Stimulated activated CD8-positive, alpha-beta memory T cell treated with anti-CD3 and anti-CD28 coated beads, Interleukin-15, amount 100 ng/mL, for 24 hours (primary cell): ENCODE measurements at regions not wholly inside any gene's neighbourhood (a gene's known extent, or its start where the extent isn't known, plus 50 kb on each side); places are given as distances from the start of the nearest gene placed in this dataset.
"Not testable (repeated sequence)": the region's sequence is repeated elsewhere in the genome, so short reads cannot be mapped to it uniquely, and the experiment has no call there.

Experiments used
- DNase-seq: peaks from one replicate; pipeline ENCODE4 v3.0.0-alpha.2; 2020; ENCODE audit warnings: low read depth

DNA sequence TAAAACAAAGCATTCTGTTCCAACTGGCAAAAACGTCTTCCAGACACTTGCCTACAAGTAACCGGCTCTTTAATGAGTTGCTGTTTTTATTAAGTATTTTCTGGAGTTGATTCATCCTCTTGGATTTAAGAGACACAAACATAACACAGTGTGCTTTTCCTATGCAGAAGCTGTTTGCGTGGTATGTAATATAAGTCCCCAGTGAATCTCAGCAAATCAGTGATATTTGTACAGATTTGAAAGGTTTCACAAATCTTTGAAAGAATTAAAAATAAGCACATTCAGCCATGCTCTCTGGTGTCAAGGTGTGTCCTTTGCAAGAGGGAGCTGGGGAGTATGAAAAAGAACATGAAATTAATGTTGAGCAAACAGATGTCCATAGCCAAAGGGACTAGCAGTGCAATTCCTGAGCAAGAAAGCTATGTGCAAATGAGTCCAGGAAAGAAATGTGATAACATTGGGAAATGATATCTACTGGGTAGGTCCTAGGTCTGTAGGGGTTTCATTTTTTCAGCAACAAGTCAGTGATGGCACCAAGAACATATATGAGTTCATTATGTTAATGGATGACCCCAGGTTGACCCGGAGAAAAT lies 170.1 kb upstream of the PHACTR1 start:
- no peak for DNase-seq

DNA sequence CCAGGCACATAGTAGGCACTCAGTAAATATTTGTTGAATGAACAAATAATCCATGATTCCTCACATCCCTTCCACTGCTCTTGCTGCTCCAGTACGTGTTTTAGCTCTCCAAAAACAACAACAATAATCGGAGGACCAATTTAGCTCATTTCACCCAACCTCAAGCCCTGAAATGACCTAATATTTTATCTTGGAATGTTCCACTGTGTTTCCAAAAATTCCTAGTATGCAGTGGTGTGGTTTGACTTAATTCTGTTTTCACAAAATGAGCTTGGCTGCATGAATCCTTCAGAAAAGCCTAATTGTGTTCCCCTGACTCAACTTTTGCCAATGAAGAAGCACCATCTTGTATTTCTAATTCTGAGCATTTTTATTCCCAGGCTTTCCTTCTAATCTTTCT lies 168.0 kb upstream of the PHACTR1 start:
- DNase-seq, result no peak

DNA sequence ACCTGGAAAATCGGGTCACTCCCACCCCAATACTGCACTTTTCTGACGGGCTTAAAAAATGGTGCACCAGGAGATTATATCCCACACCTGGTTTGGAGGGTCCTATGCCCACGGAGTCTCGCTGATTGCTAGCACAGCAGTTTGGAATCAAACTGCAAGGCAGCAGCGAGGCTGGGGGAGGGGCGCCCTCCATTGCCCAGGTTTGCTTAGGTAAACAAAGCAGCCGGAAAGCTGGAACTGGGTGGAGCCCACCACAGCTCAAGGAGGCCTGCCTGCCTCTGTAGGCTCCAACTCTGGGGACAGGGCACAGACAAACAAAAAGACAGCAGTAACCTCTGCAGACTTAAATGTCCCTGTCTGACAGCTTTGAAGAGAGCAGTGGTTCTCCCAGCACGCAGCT lies 167.1 kb upstream of the PHACTR1 start:
- DNase-seq, result not testable (repeated sequence)

DNA sequence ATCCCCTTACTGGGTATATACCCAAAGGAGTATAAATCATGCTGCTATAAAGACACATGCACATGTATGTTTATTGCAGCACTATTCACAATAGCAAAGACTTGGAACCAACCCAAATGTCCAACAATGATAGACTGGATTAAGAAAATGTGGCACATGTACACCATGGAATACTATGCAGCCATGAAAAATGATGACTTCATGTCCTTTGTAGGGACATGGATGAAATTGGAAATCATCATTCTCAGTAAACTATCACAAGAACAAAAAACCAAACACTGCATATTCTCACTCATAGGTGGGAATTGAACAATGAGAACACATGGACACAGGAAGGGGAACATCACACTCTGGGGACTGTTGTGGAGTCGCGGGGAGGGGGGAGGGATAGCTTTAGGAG lies 161.7 kb upstream of the PHACTR1 start:
- not testable (repeated sequence) for DNase-seq

DNA sequence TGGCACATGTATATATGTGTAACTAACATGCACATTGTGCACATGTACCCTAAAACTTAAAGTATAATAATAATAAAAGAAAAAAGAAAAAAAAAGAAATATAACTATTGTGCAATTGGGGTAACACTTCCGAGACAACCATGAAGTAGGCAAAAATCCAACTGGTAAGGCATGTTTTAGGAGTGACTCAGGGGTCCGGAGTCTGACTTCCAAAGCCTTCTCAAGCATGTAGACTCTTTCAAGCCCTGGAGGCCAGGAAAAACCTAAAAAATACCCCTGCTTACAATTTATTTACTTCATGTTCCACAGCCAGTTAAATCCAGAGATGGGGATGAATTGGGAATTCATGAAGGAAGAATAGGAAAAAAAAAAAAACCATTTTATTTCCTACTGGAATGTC lies 161.3 kb upstream of the PHACTR1 start:
- DNase-seq, result no peak

DNA sequence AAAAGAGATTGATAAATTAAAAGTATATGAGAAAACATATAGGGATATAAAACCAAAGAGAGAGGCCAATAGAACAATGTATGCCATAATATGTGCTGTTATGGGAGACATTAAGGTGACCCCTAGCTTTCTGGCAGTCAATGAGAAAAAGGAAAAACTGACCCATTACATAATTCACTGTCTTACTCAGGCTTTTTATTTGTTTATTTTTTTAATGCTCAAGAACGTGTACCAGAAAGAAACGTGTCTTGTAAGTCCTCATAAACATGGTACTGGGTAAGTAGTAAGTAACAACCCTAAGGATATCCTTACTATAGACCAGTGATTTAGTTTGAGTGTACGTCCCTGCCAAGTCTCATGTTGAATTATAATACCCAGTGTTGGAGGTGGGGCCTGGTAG lies 160.8 kb upstream of the PHACTR1 start:
- DNase-seq, result no peak

DNA sequence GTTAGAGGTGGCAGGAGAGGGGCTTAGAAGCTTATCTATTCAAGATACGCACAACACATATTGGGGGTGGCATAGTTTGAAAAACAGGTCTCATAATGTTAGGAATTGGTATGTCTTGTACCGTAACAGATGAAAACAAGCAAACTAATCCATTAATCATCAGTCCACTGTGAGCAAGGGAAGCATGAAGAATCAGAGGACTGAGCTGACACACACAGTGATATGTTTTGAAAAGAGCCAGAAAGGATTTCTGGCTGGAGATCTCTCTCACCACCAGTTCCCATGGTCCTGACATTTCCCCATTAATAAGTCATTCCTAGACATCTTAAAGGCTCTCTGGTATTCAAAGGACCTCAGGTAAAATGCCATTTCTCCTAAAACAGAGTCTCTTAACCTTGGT lies 158.8 kb upstream of the PHACTR1 start:
- DNase-seq, result no peak

DNA sequence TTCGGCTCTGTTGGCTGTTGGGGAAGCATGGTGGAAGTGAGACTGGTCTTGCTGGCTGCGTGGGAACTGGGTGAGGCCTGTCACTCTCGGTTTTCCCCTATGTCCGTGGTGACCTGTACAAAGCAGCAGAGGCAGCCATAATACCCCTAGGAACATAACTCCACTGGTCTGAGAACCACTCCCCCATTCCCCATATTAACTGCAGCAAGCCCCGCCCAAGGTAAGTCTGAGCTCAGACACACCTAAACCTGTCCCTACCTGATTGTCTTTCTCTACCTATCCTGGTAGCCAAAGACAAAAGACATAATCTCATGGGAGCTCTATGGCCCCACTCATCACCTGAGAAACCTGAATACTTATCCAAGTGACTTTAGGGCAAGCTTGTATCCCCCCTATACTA lies 156.3 kb upstream of the PHACTR1 start:
- no peak for DNase-seq

DNA sequence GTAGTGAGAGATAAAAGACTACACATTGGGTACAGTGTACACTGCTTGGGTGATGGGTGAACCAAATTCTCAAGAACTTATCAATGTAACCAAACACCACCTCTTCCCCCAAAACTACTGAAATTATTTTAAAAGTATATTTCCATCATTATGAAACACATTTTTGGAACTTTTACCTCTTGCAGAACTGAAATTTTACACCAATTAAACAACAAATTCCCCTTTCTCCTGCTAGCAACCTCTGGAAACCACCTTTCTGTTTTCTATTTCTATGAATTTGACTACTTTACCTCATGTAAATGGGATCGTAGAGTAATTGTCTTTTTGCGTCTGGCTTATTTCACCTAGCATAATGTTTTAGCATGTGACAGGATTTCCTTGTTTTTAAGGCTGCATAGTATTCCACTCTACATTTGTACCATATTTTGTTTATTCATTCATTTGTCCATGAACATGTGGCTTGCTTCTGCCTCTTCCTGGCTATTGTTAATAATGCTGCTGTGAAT lies 149.9 kb upstream of the PHACTR1 start:
- DNase-seq, result no peak

DNA sequence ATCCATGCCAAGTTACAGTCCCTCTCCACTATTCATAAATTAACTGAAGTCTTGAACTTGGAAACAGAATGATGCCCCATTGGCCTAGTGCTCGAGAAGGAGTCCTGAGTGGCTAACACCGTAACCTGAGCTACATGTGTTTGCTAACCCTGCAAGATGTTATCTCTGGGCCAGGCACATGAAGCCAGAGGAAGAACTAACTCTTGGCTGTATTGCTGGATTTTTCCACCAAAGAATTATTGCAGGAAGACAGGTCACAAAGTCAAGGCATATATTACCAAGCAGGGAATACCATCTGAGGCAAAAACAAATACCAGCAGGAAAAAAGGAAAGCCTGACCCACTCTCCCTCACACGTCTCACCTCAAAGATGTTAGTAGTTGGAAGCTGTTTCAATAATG lies 148.9 kb upstream of the PHACTR1 start:
- no peak for DNase-seq

DNA sequence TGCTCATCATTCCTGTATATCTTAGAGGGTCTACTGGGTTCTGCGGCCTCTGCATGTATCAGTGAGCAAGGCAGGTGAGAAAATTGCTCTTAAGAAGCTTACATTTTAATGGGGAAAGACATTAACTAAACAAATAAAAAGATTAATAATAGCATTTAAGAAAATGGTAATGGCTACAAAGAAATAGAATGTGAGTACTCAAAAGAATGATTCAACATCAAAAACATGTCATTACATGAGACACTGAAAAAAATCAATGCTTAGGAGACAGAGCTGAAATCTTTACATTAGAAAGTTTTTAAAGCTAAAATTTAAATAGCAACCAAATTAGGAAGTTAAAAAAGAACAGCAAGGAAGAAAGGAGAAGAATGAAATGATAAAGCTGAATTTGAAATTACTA lies 146.9 kb upstream of the PHACTR1 start:
- DNase-seq, result no peak

DNA sequence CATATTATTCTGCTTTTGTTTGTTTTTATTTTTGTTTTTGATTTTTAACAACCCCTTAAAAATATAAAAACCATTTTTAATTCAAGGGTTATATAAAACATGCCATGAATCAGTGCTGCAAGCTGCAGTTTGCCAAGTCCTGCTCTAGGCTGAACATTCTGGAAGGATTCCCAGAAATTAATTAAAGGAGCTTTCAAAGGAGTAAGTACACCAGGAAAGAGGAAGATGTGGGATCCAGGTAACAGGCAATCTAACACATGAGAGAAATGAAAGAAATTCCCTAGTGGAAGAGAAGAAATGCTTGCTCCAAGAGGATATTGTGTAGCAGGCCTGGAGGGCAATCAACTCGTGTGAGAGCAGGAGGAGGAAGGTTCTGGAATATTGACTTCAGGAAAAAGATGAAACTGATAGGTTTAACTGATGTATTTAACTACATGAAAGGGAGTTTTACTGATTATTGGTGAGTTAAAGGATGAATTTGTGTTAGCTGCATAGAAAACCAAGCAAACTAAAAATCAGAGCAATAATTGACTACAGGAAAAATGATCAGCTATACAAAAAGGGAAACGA lies 146.0 kb upstream of the PHACTR1 start:
- DNase-seq, result no peak

DNA sequence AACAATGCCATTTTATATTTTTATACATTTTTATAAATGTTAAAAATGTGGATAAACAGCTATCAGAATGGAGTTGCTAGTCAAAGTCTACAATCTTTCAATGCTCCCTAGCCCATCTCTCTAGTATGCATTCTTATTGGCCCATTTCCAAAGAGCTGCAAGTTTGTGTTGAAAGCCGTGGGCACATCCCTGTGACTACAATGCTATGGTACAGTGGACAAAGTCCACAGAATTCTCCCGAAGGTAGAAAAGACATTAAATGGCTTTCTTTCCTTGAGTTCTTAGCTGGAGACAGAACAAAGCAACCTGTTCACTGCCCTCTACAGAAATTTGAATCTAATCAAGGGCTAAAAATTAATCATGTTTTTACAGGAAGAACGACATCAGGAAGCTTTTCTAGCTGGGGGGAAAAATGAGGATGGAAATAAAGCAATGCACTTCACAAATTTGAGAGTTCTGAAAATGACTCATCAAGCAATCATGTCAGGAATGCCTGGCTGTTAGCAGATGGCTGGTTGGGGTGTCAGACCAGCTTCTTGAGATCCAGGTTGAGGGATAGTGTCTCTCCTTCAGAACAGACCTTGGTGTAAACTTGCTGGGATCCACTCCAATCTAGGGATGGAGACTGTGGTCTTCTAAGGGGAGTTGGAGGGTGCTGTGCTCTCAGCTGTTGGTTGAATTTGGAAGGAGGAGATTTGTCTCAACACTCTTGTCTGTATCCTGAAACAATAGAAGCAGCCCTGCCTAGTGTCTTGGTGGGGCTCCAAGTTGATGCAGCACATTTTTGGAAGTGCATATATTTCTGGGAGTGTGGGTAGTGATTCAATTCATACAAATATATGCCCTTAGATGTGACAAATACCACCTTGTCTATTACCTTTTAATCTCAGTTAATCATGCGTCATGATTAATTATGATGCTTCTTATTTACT lies 143.4 kb upstream of the PHACTR1 start:
- no peak for DNase-seq

DNA sequence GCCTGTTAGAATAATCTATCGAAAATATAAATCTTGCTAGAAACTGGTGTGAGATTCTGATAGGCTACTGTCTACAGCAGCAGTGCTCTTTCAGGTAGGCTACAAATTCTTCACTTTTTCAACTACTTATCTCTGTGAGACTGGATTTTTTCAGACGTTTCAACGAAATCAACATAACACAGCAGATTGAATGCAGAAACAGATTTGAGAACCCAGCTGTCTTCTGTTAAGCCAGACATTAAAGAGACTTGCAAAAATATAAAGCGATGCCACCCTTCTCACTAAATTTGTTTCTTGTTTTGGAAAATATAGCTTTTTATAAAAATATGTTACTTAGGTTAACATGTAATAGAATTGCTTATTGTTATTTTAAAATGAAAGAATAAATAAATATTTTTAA lies 140.6 kb upstream of the PHACTR1 start:
- DNase-seq, result no peak

DNA sequence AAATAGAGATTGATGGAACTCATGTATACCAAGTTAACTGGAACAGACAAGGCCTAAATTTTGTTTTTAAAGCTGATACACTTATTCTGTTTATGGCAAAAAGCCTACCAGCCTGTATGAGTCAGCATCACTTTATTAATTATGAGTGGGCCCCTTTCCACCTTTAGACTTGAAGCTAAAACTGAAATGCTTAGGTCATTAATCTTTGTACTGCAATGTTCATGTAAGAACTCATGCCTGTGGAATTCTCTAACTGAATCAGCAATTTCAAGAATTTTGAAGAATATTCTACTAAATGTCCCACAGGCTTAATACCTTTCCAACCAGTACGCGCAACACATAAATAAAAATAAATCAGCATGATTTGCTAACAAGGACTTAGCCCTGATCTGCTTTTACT lies 140.2 kb upstream of the PHACTR1 start:
- no peak for DNase-seq

DNA sequence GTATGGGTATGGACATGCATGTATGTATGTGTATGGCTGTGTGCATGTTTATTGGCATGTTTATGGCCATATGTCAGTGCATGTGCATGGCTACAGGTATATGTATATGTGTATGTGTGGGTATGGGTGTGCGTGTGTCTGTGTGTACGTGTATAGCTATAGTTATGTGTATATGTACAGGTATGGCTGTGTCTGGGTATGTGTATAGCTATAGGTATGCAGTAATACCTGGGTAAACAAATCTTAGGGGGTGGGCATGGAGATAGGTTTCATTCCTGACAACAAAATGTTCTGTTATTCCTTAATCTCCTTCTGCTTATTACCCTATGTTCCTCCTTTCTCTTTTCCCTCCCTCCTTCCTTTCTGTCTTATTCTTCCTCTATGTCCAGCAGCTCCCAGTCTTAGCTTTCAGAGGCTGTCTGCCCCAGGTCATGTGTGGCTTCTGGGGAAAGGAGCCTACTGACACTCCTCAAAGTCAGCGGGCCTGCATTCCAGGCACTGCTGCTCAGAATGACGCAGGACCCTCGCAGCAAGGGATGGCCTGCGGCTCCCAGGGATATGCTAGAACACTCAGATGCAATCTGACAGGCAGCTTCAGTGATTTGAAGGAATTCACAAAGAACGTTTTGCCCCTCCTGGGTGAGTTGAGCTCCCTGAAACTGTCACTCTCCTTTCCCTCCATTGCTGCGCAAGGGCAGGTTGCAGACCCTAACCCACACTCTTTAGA lies 139.3 kb upstream of the PHACTR1 start:
- no peak for DNase-seq

DNA sequence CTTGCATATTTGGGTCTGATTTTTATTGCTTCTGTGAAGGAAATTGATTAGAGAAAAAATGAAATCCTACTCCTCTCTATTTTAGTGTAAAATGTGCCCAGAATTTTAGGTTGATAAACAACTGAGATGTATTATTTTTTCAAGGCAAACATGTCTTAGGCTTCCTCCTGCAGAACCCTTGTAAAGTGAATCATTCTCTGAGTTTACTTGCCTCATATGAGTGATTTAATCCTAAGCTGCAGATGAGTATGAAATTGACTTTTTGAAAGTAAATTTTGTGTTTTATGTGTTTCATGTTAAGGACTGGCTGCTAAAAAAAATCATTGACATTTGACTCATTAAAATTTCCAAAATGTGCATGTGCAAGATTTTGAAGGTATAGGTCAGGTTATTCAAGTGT lies 138.5 kb upstream of the PHACTR1 start:
- DNase-seq, result no peak

DNA sequence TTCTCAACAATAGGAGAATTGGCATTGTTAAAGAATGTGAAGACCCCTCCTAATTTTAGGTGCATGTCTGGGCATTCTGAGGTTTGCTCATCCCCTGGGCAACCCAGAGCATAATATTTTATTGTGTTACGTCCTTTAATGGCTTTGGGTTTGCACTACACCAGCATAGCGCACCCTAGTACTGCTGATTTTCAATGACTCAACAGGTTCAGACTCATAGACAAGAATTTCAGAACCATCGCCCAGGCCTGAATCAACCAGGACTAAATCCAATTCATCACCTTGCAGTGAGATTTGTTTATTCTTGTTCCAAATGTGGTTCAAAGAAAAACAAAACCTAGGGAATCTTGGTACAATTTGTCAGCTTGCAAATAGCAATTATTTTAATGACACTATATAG lies 137.8 kb upstream of the PHACTR1 start:
- DNase-seq, result no peak

DNA sequence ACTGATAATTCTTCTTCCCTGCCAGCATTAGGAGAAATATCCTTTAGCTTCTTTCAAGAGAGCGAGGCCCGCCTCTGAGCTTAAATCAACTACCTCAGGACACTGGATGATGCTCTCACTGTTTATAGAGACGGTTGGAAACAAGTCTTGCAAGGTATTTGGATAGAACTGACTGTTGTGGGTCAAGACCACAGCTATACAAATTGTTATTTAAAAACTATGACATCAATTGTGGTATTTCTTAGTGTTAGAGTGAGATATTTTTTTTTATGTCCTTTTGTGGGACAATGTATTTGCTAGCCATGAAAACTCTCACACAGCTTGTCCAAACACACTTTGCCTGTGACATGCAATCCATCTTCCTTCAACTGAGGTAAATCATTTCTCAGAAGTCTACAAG lies 136.3 kb upstream of the PHACTR1 start:
- no peak for DNase-seq

DNA sequence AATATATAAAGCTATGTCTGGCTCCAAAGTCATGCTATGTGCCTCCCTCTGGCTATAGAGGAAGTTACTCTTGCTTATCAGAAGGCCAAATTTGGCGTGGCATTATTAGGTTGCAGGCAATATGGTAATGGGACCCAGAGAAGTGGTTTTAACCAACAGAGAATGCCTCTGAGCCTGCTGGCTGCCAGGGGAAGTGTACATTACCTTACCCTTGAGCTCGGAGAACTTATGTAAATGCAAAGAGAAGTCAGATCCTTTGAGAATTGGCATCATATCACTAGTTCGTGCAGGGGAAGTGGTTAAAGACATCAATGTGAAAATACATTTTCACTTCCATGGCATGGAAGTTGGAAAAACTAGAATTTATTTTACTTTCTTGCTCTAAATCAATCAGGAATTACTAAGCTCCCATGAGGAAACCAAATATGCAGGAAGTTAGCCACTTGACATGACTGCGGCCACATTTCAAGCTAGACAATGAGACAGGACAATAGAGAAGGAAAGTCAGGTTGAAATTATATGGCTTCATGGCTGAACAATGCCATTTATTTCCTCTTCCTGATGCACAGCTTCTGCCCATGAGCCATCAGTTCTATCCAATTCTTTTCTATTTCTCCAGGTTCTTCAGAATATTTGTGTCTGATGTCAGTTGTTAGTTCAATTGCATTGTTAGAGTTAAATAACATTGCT lies 134.0 kb upstream of the PHACTR1 start:
- no peak for DNase-seq

DNA sequence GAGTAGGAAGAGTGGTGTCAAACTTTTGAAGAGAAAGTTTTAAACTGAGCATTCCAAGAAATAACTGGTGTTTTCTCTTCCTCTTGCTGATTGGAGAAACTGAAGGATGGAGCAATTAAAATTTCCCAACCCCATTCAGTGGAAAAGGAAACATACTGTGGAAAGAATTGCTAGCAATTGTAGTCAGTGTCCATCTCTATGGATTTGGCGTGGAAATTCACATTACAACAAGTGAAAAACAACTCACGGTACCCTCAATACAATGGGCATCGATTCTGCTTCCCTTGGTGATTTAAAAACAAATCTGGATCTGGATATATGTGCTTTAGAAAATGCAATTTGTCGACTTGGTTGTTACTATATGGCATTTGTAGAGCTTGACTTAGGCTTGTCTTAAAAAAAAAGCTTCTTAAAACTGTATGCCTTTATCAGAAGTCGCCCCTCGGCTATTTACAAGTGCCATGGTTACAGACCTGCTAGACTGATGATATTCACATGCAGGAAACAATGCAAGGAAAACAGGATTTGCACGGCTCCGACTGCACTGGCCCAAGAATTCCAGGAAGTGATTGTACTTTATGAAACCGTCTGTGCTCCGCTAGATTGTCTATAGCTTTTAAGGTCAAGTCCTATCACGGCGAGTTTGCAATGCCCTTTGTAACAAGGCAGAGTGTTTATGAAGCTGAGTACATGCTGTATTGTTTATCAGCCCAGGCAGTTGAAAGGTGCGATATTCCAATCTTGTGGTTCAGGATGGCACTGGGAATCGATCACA lies 131.7 kb upstream of the PHACTR1 start:
- DNase-seq, result no peak
